ENCODE measurements at regions not wholly inside any gene's neighbourhood (a gene's known extent, or its start where the extent isn't known, plus 50 kb on each side); places are given as distances from the start of the nearest gene placed in this dataset.
"Not testable (repeated sequence)": the region's sequence is repeated elsewhere in the genome, so short reads cannot be mapped to it uniquely, and the experiment has no call there.

DNA sequence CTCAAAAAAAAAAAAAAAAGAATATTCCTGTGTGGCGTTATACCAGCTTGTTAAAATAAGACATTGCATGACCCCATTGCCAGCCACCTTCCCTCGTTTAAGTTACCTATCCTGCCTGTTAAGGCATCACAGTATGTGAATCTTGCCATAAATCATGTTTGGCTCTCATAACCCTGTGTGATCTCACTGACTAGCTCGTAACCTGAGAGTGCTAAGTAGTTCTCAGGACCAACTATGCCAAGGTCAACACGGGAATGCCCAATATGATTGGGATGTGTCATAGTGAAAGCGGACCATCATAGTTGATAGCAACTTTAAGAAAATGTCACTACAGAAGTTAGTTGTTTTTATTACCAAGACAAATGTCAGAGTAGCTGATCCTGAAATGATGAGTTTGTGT is 796.8 kb upstream of the CDH18 start:
- H2AK5ac ChIP-seq (ENCODE audit: low read length); H4K8ac ChIP-seq (ENCODE audit: low read depth, low read length); H3K4ac ChIP-seq (ENCODE audit: low read depth, low read length); H3K18ac ChIP-seq (ENCODE audit: low read length); H3K27me3 ChIP-seq (ENCODE audit: insufficient read depth, low read length, poor library complexity); H3K56ac ChIP-seq (ENCODE audit: low read length); H2BK15ac ChIP-seq (replicated peaks; ENCODE audit: low read depth); DNase-seq; H3K4me1 ChIP-seq (ENCODE audit: control insufficient read depth, low read depth, low read length); H3K36me3 ChIP-seq (ENCODE audit: control insufficient read depth, insufficient read depth, low read length); H3K27ac ChIP-seq (ENCODE audit: low read depth, low read length); H2BK5ac ChIP-seq (ENCODE audit: low read length); H3K4me2 ChIP-seq (ENCODE audit: low read length); H3K79me1 ChIP-seq (ENCODE audit: low read length); H2BK120ac ChIP-seq (ENCODE audit: low read depth, low read length); H3K79me2 ChIP-seq (ENCODE audit: control insufficient read depth, insufficient read depth, low read length); H4K5ac ChIP-seq (ENCODE audit: low read length); H3K23ac ChIP-seq (ENCODE audit: low read length); H3K9ac ChIP-seq (ENCODE audit: low read length); H3K4me3 ChIP-seq (ENCODE audit: low read length): not testable (repeated sequence)
- WGBS (ENCODE audit: extremely low coverage, insufficient coverage, low lambda C conversion rate) = no CpG with 5 or more reads among the region's 5 CpGs

DNA sequence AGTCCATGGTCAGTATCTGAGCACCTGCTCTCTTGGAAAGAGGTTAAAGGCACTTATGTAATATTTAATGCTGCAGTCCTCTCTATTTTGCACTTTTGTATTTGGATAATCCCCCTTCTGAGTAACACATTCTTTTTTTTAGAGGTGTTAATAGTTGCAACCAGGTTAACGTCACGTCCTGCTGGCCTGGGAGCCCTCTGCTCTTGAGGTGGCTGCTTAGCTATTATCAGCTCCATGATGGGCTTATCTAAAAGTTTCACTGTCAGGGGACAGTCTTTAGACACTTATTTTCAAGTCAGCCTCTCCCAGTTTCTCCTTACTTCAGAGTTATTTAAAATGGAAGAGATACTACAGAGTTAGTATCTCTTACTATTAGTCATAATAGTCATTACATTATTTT is 795.5 kb upstream of the CDH18 start:
- DNase-seq = peak; percentile 23
- no CpG with 5 or more reads among the region's 2 CpGs for WGBS (ENCODE audit: extremely low coverage, insufficient coverage, low lambda C conversion rate)
- H3K4ac ChIP-seq (ENCODE audit: low read depth, low read length) = not testable (repeated sequence)

DNA sequence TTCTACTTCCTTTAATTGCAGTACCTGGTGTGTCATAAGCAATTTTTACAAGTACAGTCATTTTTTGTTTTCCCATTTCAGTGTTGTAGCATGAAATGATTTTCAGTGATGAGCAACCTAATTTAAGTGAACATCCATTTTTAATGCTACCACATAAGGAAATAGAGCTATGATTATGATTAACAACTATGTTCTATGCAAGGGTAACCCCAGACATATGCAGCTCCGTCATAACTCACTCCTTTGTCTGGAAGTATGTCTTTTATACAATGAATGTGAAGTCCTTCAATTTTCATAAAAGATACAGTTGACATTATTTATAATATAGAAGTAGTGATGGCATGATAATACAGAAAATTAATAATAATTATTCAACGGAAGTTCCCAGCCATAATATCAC is 783.3 kb upstream of the CDH18 start:
- not testable (repeated sequence) for H3K9ac ChIP-seq (ENCODE audit: low read length); H3K79me1 ChIP-seq (ENCODE audit: low read length); H3K4ac ChIP-seq (ENCODE audit: low read depth, low read length); H3K18ac ChIP-seq (ENCODE audit: low read length); H2AK5ac ChIP-seq (ENCODE audit: low read length); H3K56ac ChIP-seq (ENCODE audit: low read length); H3K79me2 ChIP-seq (ENCODE audit: control insufficient read depth, insufficient read depth, low read length); H2BK5ac ChIP-seq (ENCODE audit: low read length); H3K36me3 ChIP-seq (ENCODE audit: control insufficient read depth, insufficient read depth, low read length); H3K27me3 ChIP-seq (ENCODE audit: insufficient read depth, low read length, poor library complexity); H2BK15ac ChIP-seq (replicated peaks; ENCODE audit: low read depth); H4K5ac ChIP-seq (ENCODE audit: low read length); H3K27ac ChIP-seq (ENCODE audit: low read depth, low read length); H3K23ac ChIP-seq (ENCODE audit: low read length); H3K4me2 ChIP-seq (ENCODE audit: low read length); DNase-seq; H3K4me1 ChIP-seq (ENCODE audit: control insufficient read depth, low read depth, low read length); H4K8ac ChIP-seq (ENCODE audit: low read depth, low read length); H3K4me3 ChIP-seq (ENCODE audit: low read length); H2BK120ac ChIP-seq (ENCODE audit: low read depth, low read length)
- no CpG with 5 or more reads among the region's 2 CpGs for WGBS (ENCODE audit: extremely low coverage, insufficient coverage, low lambda C conversion rate)

More for the DNA sequence above, 795.5 kb upstream of the CDH18 start:
- not testable (repeated sequence) for H3K23ac ChIP-seq (ENCODE audit: low read length); H3K79me1 ChIP-seq (ENCODE audit: low read length); H3K4me3 ChIP-seq (ENCODE audit: low read length); H4K8ac ChIP-seq (ENCODE audit: low read depth, low read length); H3K4me1 ChIP-seq (ENCODE audit: control insufficient read depth, low read depth, low read length); H3K27ac ChIP-seq (ENCODE audit: low read depth, low read length); H2BK120ac ChIP-seq (ENCODE audit: low read depth, low read length); H3K27me3 ChIP-seq (ENCODE audit: insufficient read depth, low read length, poor library complexity); H3K4me2 ChIP-seq (ENCODE audit: low read length); H3K56ac ChIP-seq (ENCODE audit: low read length); H3K18ac ChIP-seq (ENCODE audit: low read length); H2AK5ac ChIP-seq (ENCODE audit: low read length); H2BK15ac ChIP-seq (replicated peaks; ENCODE audit: low read depth); H3K79me2 ChIP-seq (ENCODE audit: control insufficient read depth, insufficient read depth, low read length); H3K36me3 ChIP-seq (ENCODE audit: control insufficient read depth, insufficient read depth, low read length); H3K9ac ChIP-seq (ENCODE audit: low read length); H2BK5ac ChIP-seq (ENCODE audit: low read length); H4K5ac ChIP-seq (ENCODE audit: low read length)

DNA sequence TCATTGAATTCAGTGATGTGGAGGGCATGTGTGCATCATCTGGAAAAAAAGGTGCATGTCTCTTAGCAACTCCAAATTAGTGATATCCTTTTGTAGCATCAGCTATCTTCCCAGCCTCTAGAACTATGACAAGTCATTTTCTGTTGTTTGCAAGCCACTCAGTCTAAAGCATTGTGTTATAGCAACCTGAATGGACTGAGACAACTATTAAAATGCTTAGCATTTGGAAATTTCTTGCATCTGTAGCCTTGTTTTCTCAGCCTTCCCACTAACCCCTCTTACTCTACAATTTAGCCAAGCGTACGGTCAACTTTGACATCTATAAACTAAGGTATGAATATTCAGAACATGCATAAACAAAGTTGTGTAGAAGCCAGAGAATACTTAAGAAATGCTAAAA is 777.1 kb upstream of the CDH18 start:
- H2BK120ac ChIP-seq (ENCODE audit: low read depth, low read length); H3K4ac ChIP-seq (ENCODE audit: low read depth, low read length); H3K4me2 ChIP-seq (ENCODE audit: low read length): not testable (repeated sequence)

DNA sequence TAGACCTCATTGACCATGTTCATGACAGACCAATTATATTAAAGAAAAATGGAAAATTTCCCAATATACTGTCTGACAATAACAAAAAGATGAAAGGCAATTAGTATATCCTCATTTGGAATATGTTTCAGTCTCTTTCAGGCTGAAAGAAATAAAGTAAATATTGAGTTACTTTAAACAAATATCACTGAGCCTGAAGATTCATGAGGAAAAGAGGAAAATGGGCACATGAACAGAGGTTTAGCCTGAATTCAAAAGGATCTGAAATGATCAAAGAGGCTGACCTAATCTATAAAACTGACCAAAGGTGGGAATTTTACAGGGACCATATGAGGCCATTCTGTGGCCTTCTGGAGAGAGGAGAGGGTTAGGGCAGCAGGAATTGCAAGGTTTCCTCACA is 771.5 kb upstream of the CDH18 start:
- not testable (repeated sequence) for H3K9ac ChIP-seq (ENCODE audit: low read length); H3K27me3 ChIP-seq (ENCODE audit: insufficient read depth, low read length, poor library complexity); H4K5ac ChIP-seq (ENCODE audit: low read length); H3K4me2 ChIP-seq (ENCODE audit: low read length); H2BK5ac ChIP-seq (ENCODE audit: low read length); H3K4ac ChIP-seq (ENCODE audit: low read depth, low read length); H2AK5ac ChIP-seq (ENCODE audit: low read length); H3K4me1 ChIP-seq (ENCODE audit: control insufficient read depth, low read depth, low read length); H3K56ac ChIP-seq (ENCODE audit: low read length); H3K27ac ChIP-seq (ENCODE audit: low read depth, low read length); H2BK120ac ChIP-seq (ENCODE audit: low read depth, low read length); H3K79me2 ChIP-seq (ENCODE audit: control insufficient read depth, insufficient read depth, low read length); H3K79me1 ChIP-seq (ENCODE audit: low read length); H3K23ac ChIP-seq (ENCODE audit: low read length); H3K36me3 ChIP-seq (ENCODE audit: control insufficient read depth, insufficient read depth, low read length); DNase-seq; H2BK15ac ChIP-seq (replicated peaks; ENCODE audit: low read depth); H4K8ac ChIP-seq (ENCODE audit: low read depth, low read length); H3K4me3 ChIP-seq (ENCODE audit: low read length); H3K18ac ChIP-seq (ENCODE audit: low read length)

More for the DNA sequence above, 777.1 kb upstream of the CDH18 start:
- H3K79me2 ChIP-seq (ENCODE audit: control insufficient read depth, insufficient read depth, low read length); H3K4me1 ChIP-seq (ENCODE audit: control insufficient read depth, low read depth, low read length); H3K56ac ChIP-seq (ENCODE audit: low read length); H3K36me3 ChIP-seq (ENCODE audit: control insufficient read depth, insufficient read depth, low read length); DNase-seq; H2BK15ac ChIP-seq (replicated peaks; ENCODE audit: low read depth); H3K9ac ChIP-seq (ENCODE audit: low read length); H2AK5ac ChIP-seq (ENCODE audit: low read length); H3K18ac ChIP-seq (ENCODE audit: low read length); H3K4me3 ChIP-seq (ENCODE audit: low read length); H2BK5ac ChIP-seq (ENCODE audit: low read length); H4K8ac ChIP-seq (ENCODE audit: low read depth, low read length); H3K27ac ChIP-seq (ENCODE audit: low read depth, low read length); H4K5ac ChIP-seq (ENCODE audit: low read length); H3K27me3 ChIP-seq (ENCODE audit: insufficient read depth, low read length, poor library complexity); H3K79me1 ChIP-seq (ENCODE audit: low read length); H3K23ac ChIP-seq (ENCODE audit: low read length): not testable (repeated sequence)
- no CpG with 5 or more reads among the region's 2 CpGs for WGBS (ENCODE audit: extremely low coverage, insufficient coverage, low lambda C conversion rate)

DNA sequence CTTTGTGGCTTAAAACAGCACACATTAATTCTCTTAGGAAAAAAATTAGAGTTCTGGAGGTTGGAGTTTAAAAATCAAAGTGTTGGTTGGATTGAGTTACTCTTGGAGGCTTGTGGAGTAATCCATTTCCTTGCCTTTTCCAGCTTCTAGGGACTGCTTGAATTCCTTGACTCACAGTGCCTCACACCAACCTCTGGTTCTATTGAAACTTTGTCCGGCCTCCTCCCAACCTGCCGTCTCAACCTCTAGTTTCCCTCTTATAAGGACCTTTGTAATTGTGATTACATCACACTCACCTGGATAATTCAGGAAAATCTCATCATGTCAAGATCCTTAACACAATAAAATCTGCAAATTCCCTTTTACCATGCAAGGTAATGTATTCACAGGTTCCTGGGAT is 764.2 kb upstream of the CDH18 start:
- not testable (repeated sequence) for H2BK120ac ChIP-seq (ENCODE audit: low read depth, low read length); H3K4ac ChIP-seq (ENCODE audit: low read depth, low read length); H3K23ac ChIP-seq (ENCODE audit: low read length); H4K5ac ChIP-seq (ENCODE audit: low read length); H3K79me1 ChIP-seq (ENCODE audit: low read length); H3K18ac ChIP-seq (ENCODE audit: low read length); H3K36me3 ChIP-seq (ENCODE audit: control insufficient read depth, insufficient read depth, low read length); H2AK5ac ChIP-seq (ENCODE audit: low read length); H3K4me3 ChIP-seq (ENCODE audit: low read length); H3K4me1 ChIP-seq (ENCODE audit: control insufficient read depth, low read depth, low read length); H3K56ac ChIP-seq (ENCODE audit: low read length); H2BK5ac ChIP-seq (ENCODE audit: low read length); H3K79me2 ChIP-seq (ENCODE audit: control insufficient read depth, insufficient read depth, low read length); H2BK15ac ChIP-seq (replicated peaks; ENCODE audit: low read depth); H3K27ac ChIP-seq (ENCODE audit: low read depth, low read length); DNase-seq; H3K4me2 ChIP-seq (ENCODE audit: low read length); H3K9ac ChIP-seq (ENCODE audit: low read length); H3K27me3 ChIP-seq (ENCODE audit: insufficient read depth, low read length, poor library complexity); H4K8ac ChIP-seq (ENCODE audit: low read depth, low read length)
- whole genome bisulfite sequencing (ENCODE audit: extremely low coverage, insufficient coverage, low lambda C conversion rate) = no CpG with 5 or more reads among the region's 2 CpGs

All from mesendoderm (in vitro differentiated cells).